Colonic mucosa (tissue), 4 donors: ENCODE measurements at regions not wholly inside any gene's neighbourhood (a gene's known extent, or its start where the extent isn't known, plus 50 kb on each side); places are given as distances from the start of the nearest gene placed in this dataset.

Experiments
- DNase-seq: peaks from one replicate; pipeline ENCODE4 v3.0.0-alpha.2; 2020
- H3K27ac ChIP-seq: fragments of 200-600 bp; one replicate; pipeline ENCODE4 v1.8.0; 2021
- H3K27me3 ChIP-seq: fragments of 200-600 bp; one replicate; pipeline ENCODE4 v1.8.0; 2021
- H3K36me3 ChIP-seq: fragments of 200-600 bp; one replicate; pipeline ENCODE4 v1.8.0; 2021
- H3K4me1 ChIP-seq: fragments of 200-600 bp; one replicate; pipeline ENCODE4 v1.8.0; 2021; ENCODE audit warnings: mild to moderate bottlenecking
- H3K4me3 ChIP-seq: fragments of 200-600 bp; one replicate; pipeline ENCODE4 v1.8.0; 2021
- H3K9ac ChIP-seq, 2 donors: one replicate each; pipeline ENCODE4 v1.7.0; 2013; ENCODE audit warnings: control low read depth in 2 of 2, low read depth in 2 of 2, low read length in 2 of 2
- H3K9me3 ChIP-seq: fragments of 200-600 bp; one replicate; pipeline ENCODE4 v1.8.0; 2021
- intact Hi-C: fragments of 100-400 bp; cut with DNase I; formaldehyde crosslinking; loops from one replicate; pipeline ENCODE4 v1.14.1; 2022
- TF ChIP-seq, protein P1 (sequence below): fragments of 200-600 bp; IDR thresholded peaks from one replicate; pipeline ENCODE4 v1.8.0; 2022; ENCODE audit warnings: antibody characterized with exemption, mild to moderate bottlenecking
- donor health status: healthy.
- donor health status: DM: no; HTN: no; CAD: no.
- donor health status: DM: no; HTN: no; CAD: no.

- H3K27ac ChIP-seq, result no peak overlapping the region
- no peaks in the 10 kb centered on the region for H3K4me1 ChIP-seq
- H3K36me3 ChIP-seq, result no peaks in the 10 kb centered on the region
- no peak overlapping the region for H3K9ac ChIP-seq
- intact Hi-C loops, result no loop called here
- H3K27me3 ChIP-seq, result no peaks in the 10 kb centered on the region
- DNase-seq, result no peak
- no peak overlapping the region for H3K4me3 ChIP-seq
- TF ChIP-seq, protein P1, sequence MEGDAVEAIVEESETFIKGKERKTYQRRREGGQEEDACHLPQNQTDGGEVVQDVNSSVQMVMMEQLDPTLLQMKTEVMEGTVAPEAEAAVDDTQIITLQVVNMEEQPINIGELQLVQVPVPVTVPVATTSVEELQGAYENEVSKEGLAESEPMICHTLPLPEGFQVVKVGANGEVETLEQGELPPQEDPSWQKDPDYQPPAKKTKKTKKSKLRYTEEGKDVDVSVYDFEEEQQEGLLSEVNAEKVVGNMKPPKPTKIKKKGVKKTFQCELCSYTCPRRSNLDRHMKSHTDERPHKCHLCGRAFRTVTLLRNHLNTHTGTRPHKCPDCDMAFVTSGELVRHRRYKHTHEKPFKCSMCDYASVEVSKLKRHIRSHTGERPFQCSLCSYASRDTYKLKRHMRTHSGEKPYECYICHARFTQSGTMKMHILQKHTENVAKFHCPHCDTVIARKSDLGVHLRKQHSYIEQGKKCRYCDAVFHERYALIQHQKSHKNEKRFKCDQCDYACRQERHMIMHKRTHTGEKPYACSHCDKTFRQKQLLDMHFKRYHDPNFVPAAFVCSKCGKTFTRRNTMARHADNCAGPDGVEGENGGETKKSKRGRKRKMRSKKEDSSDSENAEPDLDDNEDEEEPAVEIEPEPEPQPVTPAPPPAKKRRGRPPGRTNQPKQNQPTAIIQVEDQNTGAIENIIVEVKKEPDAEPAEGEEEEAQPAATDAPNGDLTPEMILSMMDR, result no peak
- no peaks in the 10 kb centered on the region for H3K9me3 ChIP-seq
Observed at GRCh38 chr10:61304746-61305145, 148.4 kb downstream of the TMEM26 start.

DNA sequence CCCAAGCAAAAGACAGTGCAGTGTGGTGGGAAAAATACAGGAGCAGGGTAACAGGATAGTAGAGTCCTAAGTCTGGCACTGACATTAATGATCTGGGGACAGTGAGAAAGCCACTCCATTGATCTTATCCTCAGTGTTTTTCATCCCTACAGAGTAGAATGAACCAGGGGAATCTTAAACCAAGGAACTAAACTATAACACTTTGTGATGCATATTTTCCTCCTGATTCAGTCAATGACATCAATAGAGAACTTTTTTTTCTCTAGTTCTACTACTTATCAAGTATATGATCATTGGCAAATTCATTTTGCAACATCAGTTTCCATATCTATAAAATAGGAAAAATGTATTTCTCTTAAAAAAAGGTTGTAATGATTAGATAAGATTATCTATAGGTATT is 151.1 kb downstream of the TMEM26 start:
- no peak overlapping the region for H3K4me3 ChIP-seq
- H3K27ac ChIP-seq, result no peak overlapping the region
- H3K27me3 ChIP-seq, result no peaks in the 10 kb centered on the region
- H3K9ac ChIP-seq, result no peak overlapping the region
- TF ChIP-seq, protein P1, result no peak
- intact Hi-C loops, result no loop called here
- no peaks in the 10 kb centered on the region for H3K4me1 ChIP-seq
- H3K9me3 ChIP-seq, result no peaks in the 10 kb centered on the region
- no peak for DNase-seq
- H3K36me3 ChIP-seq, result no peaks in the 10 kb centered on the region

GRCh38 chr10:61301575-61301974 is 151.6 kb downstream of the TMEM26 start:
- no peak for DNase-seq
- H3K27ac ChIP-seq, result no peak overlapping the region
- H3K9me3 ChIP-seq, result no peaks in the 10 kb centered on the region
- TF ChIP-seq, protein P1, result no peak
- no peak overlapping the region for H3K9ac ChIP-seq
- no peaks in the 10 kb centered on the region for H3K36me3 ChIP-seq
- intact Hi-C loops, result no loop called here
- no peaks in the 10 kb centered on the region for H3K27me3 ChIP-seq
- no peak overlapping the region for H3K4me3 ChIP-seq
- H3K4me1 ChIP-seq, result no peaks in the 10 kb centered on the region

DNA sequence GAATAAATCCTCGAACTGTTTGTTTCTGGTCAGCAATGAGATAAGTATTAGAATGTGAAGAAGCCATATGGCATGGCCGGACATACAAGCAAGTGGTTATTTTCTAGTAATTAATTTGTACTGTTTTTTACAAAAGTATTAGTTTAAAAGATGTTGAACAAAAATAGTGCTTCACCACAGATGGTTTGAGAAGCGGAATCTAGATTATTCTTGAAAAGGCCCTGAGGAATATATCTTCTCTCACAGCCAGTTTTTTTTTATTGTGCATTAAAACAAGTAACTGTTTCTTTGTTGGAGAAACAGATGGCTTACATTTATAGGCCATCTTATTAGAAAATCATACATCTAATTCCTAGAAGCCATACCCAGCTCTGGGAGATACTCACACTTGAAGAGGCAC is 153.3 kb downstream of the TMEM26 start:
- no peak overlapping the region for H3K27ac ChIP-seq
- intact Hi-C loops, result no loop called here
- no peak overlapping the region for H3K4me3 ChIP-seq
- no peaks in the 10 kb centered on the region for H3K4me1 ChIP-seq
- H3K36me3 ChIP-seq, result no peaks in the 10 kb centered on the region
- H3K27me3 ChIP-seq, result no peaks in the 10 kb centered on the region
- TF ChIP-seq, protein P1, result no peak
- no peak for DNase-seq
- no peak overlapping the region for H3K9ac ChIP-seq
- H3K9me3 ChIP-seq, result no peaks in the 10 kb centered on the region

DNA sequence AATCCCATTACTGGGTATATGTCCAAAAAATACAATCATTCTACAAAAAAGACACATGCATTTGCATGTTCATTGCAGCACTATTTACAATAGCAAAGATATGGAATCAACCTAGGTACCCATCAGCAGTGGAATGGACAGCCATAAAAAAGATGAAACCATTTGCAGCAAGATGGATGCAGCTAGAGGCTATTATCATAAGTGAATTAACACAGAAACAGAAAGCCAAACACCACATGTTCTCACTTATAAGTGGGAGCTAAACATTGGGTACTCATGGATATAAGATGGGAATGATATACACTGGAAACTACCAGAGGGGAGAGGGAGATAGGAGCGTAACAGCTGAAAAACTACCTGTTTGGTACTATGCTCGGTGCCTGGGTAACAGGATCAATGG is 154.0 kb downstream of the TMEM26 start:
- TF ChIP-seq, protein P1, result no peak
- H3K36me3 ChIP-seq, result no peaks in the 10 kb centered on the region
- no peaks in the 10 kb centered on the region for H3K4me1 ChIP-seq
- DNase-seq, result no peak
- H3K27me3 ChIP-seq, result no peaks in the 10 kb centered on the region
- intact Hi-C loops, result no loop called here
- no peak overlapping the region for H3K9ac ChIP-seq
- no peaks in the 10 kb centered on the region for H3K9me3 ChIP-seq
- no peak overlapping the region for H3K4me3 ChIP-seq
- no peak overlapping the region for H3K27ac ChIP-seq

DNA sequence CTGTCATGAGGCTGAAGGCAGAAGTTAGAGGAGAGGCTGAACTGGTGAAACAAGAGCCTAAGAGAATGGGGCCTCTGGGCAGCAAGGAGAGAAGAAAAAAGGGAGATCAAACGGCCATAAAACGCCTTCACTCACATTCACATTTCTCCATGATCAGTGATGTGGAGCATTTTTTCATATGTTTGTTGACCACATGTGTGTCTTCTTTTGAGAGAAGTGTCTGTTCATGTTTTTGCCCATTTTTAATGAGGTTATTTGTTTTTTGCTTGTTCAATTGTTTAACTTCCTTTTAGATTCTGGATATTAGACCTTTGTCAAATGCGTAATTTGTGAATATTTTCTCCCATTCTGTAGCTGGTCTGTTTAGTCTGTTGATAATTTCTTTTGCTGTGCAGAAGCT is 155.0 kb downstream of the TMEM26 start:
- no peak overlapping the region for H3K27ac ChIP-seq
- intact Hi-C loops, result no loop called here
- TF ChIP-seq, protein P1, result no peak

More for the DNA sequence above, 155.0 kb downstream of the TMEM26 start:
- no peaks in the 10 kb centered on the region for H3K36me3 ChIP-seq
- no peak overlapping the region for H3K9ac ChIP-seq
- no peaks in the 10 kb centered on the region for H3K27me3 ChIP-seq
- H3K4me3 ChIP-seq, result no peak overlapping the region
- no peak for DNase-seq
- no peaks in the 10 kb centered on the region for H3K9me3 ChIP-seq
- H3K4me1 ChIP-seq, result no peaks in the 10 kb centered on the region
